HepG2 (cell line): ENCODE measurements at regions not wholly inside any gene's neighbourhood (a gene's known extent, or its start where the extent isn't known, plus 50 kb on each side); places are given as distances from the start of the nearest gene placed in this dataset.
"Not testable (repeated sequence)": the region's sequence is repeated elsewhere in the genome, so short reads cannot be mapped to it uniquely, and the experiment has no call there.

Experiments
- ATAC-seq: fragments of 200-7000 bp; cut with Tn5 transposase; 3 replicates; pipeline ENCODE4 v1.9.1; 2020; ENCODE audit warnings: mild to moderate bottlenecking, moderate library complexity
- BruUV-seq: library from RNA; stranded (reverse); fragments of 400-500 nt; replicated peaks from 2 replicates; lab custom pipeline; 2021; lab: Mats Ljungman, UMichigan
- CTCF ChIA-PET: fragments of 300-600 bp; formaldehyde crosslinking; extraction: SDS; loops from one replicate; lab custom pipeline; 2021; ENCODE audit warnings: low total read pairs, inconsistent platforms, low intra/inter-chr PET ratio; lab: Yijun Ruan, JAX
- POLR2A ChIA-PET: fragments of 350-600 bp; sonication (Branson Sonifier 250); formaldehyde crosslinking; loops from one replicate; lab custom pipeline; 2020; ENCODE audit warnings: antibody characterized with exemption, inconsistent platforms; lab: Yijun Ruan, JAX
- DNase-seq: peaks from one replicate; pipeline ENCODE4 v3.0.0-alpha.2; 2015; ENCODE audit warnings: low spot score
- FAIRE-seq: peaks from 3 replicates; lab custom pipeline; 2011; peaks lifted over from hg19 to GRCh38; lab: Jason Lieb, UNC
- H2AFZ ChIP-seq: one replicate; pipeline ENCODE4 v1.6.1; 2011; ENCODE audit warnings: low read length, inconsistent platforms
- H3K27ac ChIP-seq: fragments of 300-600 bp; 3 replicates; pipeline ENCODE4 v1.8.0; 2011; ENCODE audit warnings: mixed run types, mild to moderate bottlenecking, mixed read lengths, low read length, inconsistent platforms; ENCODE audit not compliant: insufficient read depth; ENCODE audit errors: extremely low read length
- H3K27me3 ChIP-seq, 2 experiments: fragments of 200-600 bp in 1 of 2; 2 replicates in 1 of 2; 3 replicates in 1 of 2; pipeline versions ENCODE4 v1.6.0 to v1.8.0; 2011; ENCODE audit warnings: low read length in 2 of 2, mild to moderate bottlenecking in 2 of 2, moderate library complexity in 2 of 2, inconsistent platforms in 1 of 2; ENCODE audit not compliant: insufficient read depth in 2 of 2, control insufficient read depth in 1 of 2
- H3K36me3 ChIP-seq, 2 experiments: fragments of 200-600 bp in 1 of 2; replicated peaks in 1 of 2; 2 replicates in 1 of 2; 3 replicates in 1 of 2; pipeline versions ENCODE4 v1.5.1 to v1.8.0; 2011; ENCODE audit warnings: low read length in 2 of 2, inconsistent platforms in 1 of 2; ENCODE audit not compliant: insufficient read depth in 2 of 2, control insufficient read depth in 1 of 2
- H3K4me1 ChIP-seq: 2 replicates; pipeline ENCODE4 v1.5.1; 2012; ENCODE audit warnings: low read length, inconsistent platforms; ENCODE audit not compliant: insufficient read depth
- H3K4me2 ChIP-seq: 2 replicates; pipeline ENCODE4 v1.6.0; 2011; ENCODE audit warnings: low read depth, low read length, inconsistent platforms
- H3K4me3 ChIP-seq, 3 experiments: fragments of 200-600 bp in 1 of 3; sonication (generic), shearing (Covaris generic) in 1 of 3; replicated peaks in 1 of 3; 2 replicates each; pipeline ENCODE4 v1.5.1; 2011 to 2016; ENCODE audit warnings: low read length in 3 of 3, inconsistent platforms in 2 of 3, low read depth in 2 of 3, mild to moderate bottlenecking in 2 of 3, control low read depth in 1 of 3, mixed read lengths in 1 of 3; ENCODE audit not compliant: insufficient read depth in 1 of 3
- H3K79me2 ChIP-seq: one replicate; pipeline ENCODE4 v1.6.1; 2011; ENCODE audit warnings: low read length, inconsistent platforms; ENCODE audit not compliant: insufficient read depth
- H3K9ac ChIP-seq: 2 replicates; pipeline ENCODE4 v1.6.0; 2011; ENCODE audit warnings: mild to moderate bottlenecking, low read depth, low read length, inconsistent platforms; ENCODE audit not compliant: insufficient read depth
- H3K9me3 ChIP-seq: 2 replicates; pipeline ENCODE4 v1.5.1; 2012; ENCODE audit warnings: mild to moderate bottlenecking, low read length
- H4K20me1 ChIP-seq: 2 replicates; pipeline ENCODE4 v1.6.0; 2011; ENCODE audit warnings: inconsistent platforms, mild to moderate bottlenecking, low read length, moderate library complexity; ENCODE audit not compliant: insufficient read depth
- ATF7 ChIP-seq, 2 experiments: fragments of 450-650 bp in 1 of 2; sonication (generic) in 1 of 2; formaldehyde crosslinking in 1 of 2; IDR thresholded peaks; 2 replicates each; pipeline versions ENCODE4 v1.4.0 to v1.6.1; 2016 to 2020; ENCODE audit warnings: antibody characterized with exemption in 1 of 2, mild to moderate bottlenecking in 1 of 2, missing genetic modification reagents in 1 of 2
- MAFG ChIP-seq: sonication (generic); formaldehyde crosslinking; IDR thresholded peaks from 2 replicates; pipeline ENCODE4 v1.5.1; 2020; ENCODE audit warnings: mild to moderate bottlenecking, missing genetic modification reagents
- MED8 ChIP-seq: sonication (generic); formaldehyde crosslinking; IDR thresholded peaks from 2 replicates; pipeline ENCODE4 v1.8.1; 2023; ENCODE audit warnings: mild to moderate bottlenecking, missing genetic modification reagents; ENCODE audit not compliant: insufficient replicate concordance
- RNF2 ChIP-seq: fragments of 450-650 bp; conservative IDR thresholded peaks from 2 replicates; pipeline ENCODE4 v1.6.1; 2016; ENCODE audit warnings: low read depth
- TAF15 ChIP-seq: fragments of 200-400 bp; formaldehyde crosslinking; IDR thresholded peaks from one replicate; pipeline ENCODE4 v1.6.1; 2018; ENCODE audit warnings: mild to moderate bottlenecking, low read depth, low read length; ENCODE audit not compliant: poor library complexity, severe bottlenecking
- ZFP91 ChIP-seq: sonication (generic); formaldehyde crosslinking; IDR thresholded peaks from 2 replicates; pipeline ENCODE4 v1.9.0; 2022; ENCODE audit warnings: missing genetic modification reagents, mild to moderate bottlenecking, borderline replicate concordance
- ZNF775 ChIP-seq: sonication (generic); formaldehyde crosslinking; IDR thresholded peaks from 2 replicates; pipeline ENCODE4 v1.4.0; 2020; ENCODE audit warnings: missing genetic modification reagents, mild to moderate bottlenecking, moderate library complexity, borderline replicate concordance
- ZSCAN21 ChIP-seq: sonication (generic); formaldehyde crosslinking; IDR thresholded peaks from 2 replicates; pipeline ENCODE4 v1.8.0; 2022; ENCODE audit warnings: mild to moderate bottlenecking, missing genetic modification reagents, moderate library complexity, borderline replicate concordance
- WGBS: methylation state at CpG from one replicate; pipeline ENCODE4 v1.1.6; 2017; ENCODE audit warnings: low lambda C conversion rate; 5-methylcytosine and 5-hydroxymethylcytosine counted together
- in situ Hi-C: cut with HindIII; loops from 2 replicates; pipeline ENCODE4 v1.10.0; 2017; ENCODE audit warnings: low pct_unique_long_range_greater_than_20kb; ENCODE audit not compliant: extremely low pct_ligation_motif_present
- intact Hi-C: fragments of 100-400 bp; cut with micrococcal nuclease; formaldehyde crosslinking; loops from one replicate; pipeline ENCODE4 v1.10.0; 2022; ENCODE audit not compliant: unreplicated experiment

GRCh38 chr7:32762206-32762924 lies 129.2 kb downstream of the KBTBD2 start:
- 0 out of 2 replicates have a peak, but pooled peaks have one; percentile 10 for TF ChIP-seq ATF7 (IDR thresholded peaks at IDR 0.05)
- intact Hi-C loops; H3K9ac ChIP-seq; H3K4me1 ChIP-seq; H3K4me2 ChIP-seq; ATAC-seq; BruUV-seq; H4K20me1 ChIP-seq; H2AFZ ChIP-seq; POLR2A ChIA-PET; H3K4me3 ChIP-seq; DNase-seq; H3K27me3 ChIP-seq; FAIRE-seq; H3K79me2 ChIP-seq; in situ Hi-C loops; H3K9me3 ChIP-seq; H3K36me3 ChIP-seq; H3K27ac ChIP-seq; CTCF ChIA-PET; TF ChIP-seq ATF7 (CRISPR knock-in tag; IDR thresholded peaks at IDR 0.05): not testable (repeated sequence)
- WGBS: 97% methylated on average over 29 of the region's 29 CpGs

GRCh38 chr7:32761451-32762205 lies 129.9 kb downstream of the KBTBD2 start:
- H3K9ac ChIP-seq: no peak overlapping the region
- no peaks in the 10 kb centered on the region; a peak in 1 of 5 replicates for H3K36me3 ChIP-seq
- no peaks in the 10 kb centered on the region for H3K9me3 ChIP-seq
- H3K4me3 ChIP-seq: no peak overlapping the region
- intact Hi-C loops: no loop called here
- POLR2A ChIA-PET: no interaction called here
- no TSS peak for BruUV-seq
- no peak overlapping the region for H2AFZ ChIP-seq
- CTCF ChIA-PET: no interaction called here
- no peak for TF ChIP-seq ZSCAN21 (CRISPR knock-in tag)
- no peak for TF ChIP-seq RNF2
- no peak for TF ChIP-seq MED8
- no peak for TF ChIP-seq ZNF775 (CRISPR knock-in tag)
- TF ChIP-seq MAFG (CRISPR knock-in tag): no peak
- TF ChIP-seq TAF15: no peak
- TF ChIP-seq ZFP91 (CRISPR knock-in tag): no peak
- TF ChIP-seq, all 625 proteins: peak for 0
- Histone ChIP-seq H3K4me2 (no peak overlapping the region), H3K27ac (no peak overlapping the region), H4K20me1 (no peaks in the 10 kb centered on the region), H3K79me2 (no peaks in the 10 kb centered on the region), H3K4me1 (no peaks in the 10 kb centered on the region), H3K27me3 (no peaks in the 10 kb centered on the region)
- ATAC-seq: no peak
- in situ Hi-C loops: no loop called here
- FAIRE-seq: no peak
- 98% methylated on average over 31 of the region's 46 CpGs for WGBS
- DNase-seq: no peak

GRCh38 chr7:32760755-32761154 lies 130.8 kb downstream of the KBTBD2 start:
- H3K27me3 ChIP-seq, H4K20me1 ChIP-seq, H3K79me2 ChIP-seq, H3K9me3 ChIP-seq, H2AFZ ChIP-seq, ATAC-seq, H3K27ac ChIP-seq, DNase-seq, H3K36me3 ChIP-seq, H3K4me1 ChIP-seq, in situ Hi-C loops, POLR2A ChIA-PET, BruUV-seq, CTCF ChIA-PET, intact Hi-C loops, H3K4me3 ChIP-seq, FAIRE-seq, H3K4me2 ChIP-seq, H3K9ac ChIP-seq: not testable (repeated sequence)
- WGBS: over 99% methylated on average over 5 of the region's 5 CpGs
